HCT116 (cell line): ENCODE measurements at regions not wholly inside any gene's neighbourhood (a gene's known extent, or its start where the extent isn't known, plus 50 kb on each side); places are given as distances from the start of the nearest gene placed in this dataset.

ENCODE experiments used
- ATAC-seq: fragments of 200-7000 bp; cut with Tn5 transposase; 2 replicates; pipeline ENCODE4 v1.9.1; 2020; ENCODE audit warnings: mild to moderate bottlenecking, moderate library complexity
- BruUV-seq: library from RNA; stranded (reverse); fragments of 400-500 nt; replicated peaks from 2 replicates; lab custom pipeline; 2021; lab: Mats Ljungman, UMichigan
- CTCF ChIA-PET: fragments of 300-600 bp; sonication (Branson Sonifier 250); formaldehyde crosslinking; loops from one replicate; lab custom pipeline; 2021; ENCODE audit warnings: antibody characterized with exemption; lab: Charles Lee
- POLR2A ChIA-PET: fragments of 300-600, 350-600 bp; sonication (Branson Sonifier 250); formaldehyde crosslinking; loops from one replicate; lab custom pipeline; 2021; ENCODE audit warnings: antibody characterized with exemption; lab: Charles Lee
- RAD21 ChIA-PET, 2 experiments: fragments of 300-600 bp; sonication (Branson Sonifier 250); formaldehyde crosslinking; loops; one replicate each; lab custom pipeline; 2023; ENCODE audit warnings: low total read pairs in 2 of 2; ENCODE audit not compliant: uncharacterized antibody in 2 of 2, unreplicated experiment in 2 of 2, low non-redundant PET in 1 of 2; lab: Charles Lee
- DNase-seq: peaks from one replicate; pipeline ENCODE4 v3.0.0-alpha.2; 2010; ENCODE audit warnings: low read depth, low spot score
- H2AFZ ChIP-seq: fragments of 200-600 bp; shearing (Covaris generic), sonication (generic); 2 replicates; pipeline ENCODE4 v1.6.1; 2017; ENCODE audit warnings: low read depth, mixed run types, mixed read lengths, antibody characterized with exemption, low read length; ENCODE audit not compliant: poor library complexity, severe bottlenecking
- H3K27ac ChIP-seq: 2 replicates; pipeline ENCODE4 v1.5.1; 2012; ENCODE audit warnings: low read depth, low read length
- H3K27me3 ChIP-seq: fragments of 200-600 bp; sonication (generic); 2 replicates; pipeline ENCODE4 v1.6.1; 2016; ENCODE audit warnings: mixed run types, low read length, mixed read lengths; ENCODE audit not compliant: insufficient read depth
- H3K36me3 ChIP-seq, 2 experiments: fragments of 200-500 bp in 1 of 2; fragments of 200-600 bp in 1 of 2; sonication (Bioruptor generic) in 1 of 2; sonication (generic) in 1 of 2; 2 replicates each; pipeline versions ENCODE4 v1.5.1 to v1.6.1; 2014 to 2016; ENCODE audit warnings: low read length in 2 of 2, inconsistent platforms in 1 of 2, mixed read lengths in 1 of 2, mixed run types in 1 of 2; ENCODE audit not compliant: insufficient read depth in 2 of 2, control insufficient read depth in 1 of 2
- H3K4me1 ChIP-seq, 2 experiments: fragments of 200-600 bp in 1 of 2; sonication (generic) in 1 of 2; 2 replicates each; pipeline versions ENCODE4 v1.5.1 to v1.6.1; 2012 to 2017; ENCODE audit warnings: low read length in 2 of 2, inconsistent platforms in 1 of 2, mild to moderate bottlenecking in 1 of 2, mixed read lengths in 1 of 2, mixed run types in 1 of 2, moderate library complexity in 1 of 2; ENCODE audit not compliant: insufficient read depth in 2 of 2, control insufficient read depth in 1 of 2
- H3K4me2 ChIP-seq: fragments of 200-600 bp; sonication (generic); 2 replicates; pipeline ENCODE4 v1.6.1; 2017; ENCODE audit warnings: mixed run types, low read length, mixed read lengths
- H3K4me3 ChIP-seq, 2 experiments: fragments of 200-600 bp in 1 of 2; sonication (generic) in 1 of 2; replicated peaks in 1 of 2; 2 replicates each; pipeline ENCODE4 v1.5.1; 2011 to 2016; ENCODE audit warnings: low read length in 2 of 2, control low read depth in 1 of 2, low read depth in 1 of 2, mild to moderate bottlenecking in 1 of 2, mixed read lengths in 1 of 2, mixed run types in 1 of 2
- H3K79me2 ChIP-seq: fragments of 200-600 bp; sonication (generic); 2 replicates; pipeline ENCODE4 v1.6.1; 2017; ENCODE audit warnings: mild to moderate bottlenecking, mixed run types, low read length, moderate library complexity, mixed read lengths; ENCODE audit not compliant: insufficient read depth
- H3K9ac ChIP-seq: fragments of 200-600 bp; sonication (generic); 2 replicates; pipeline ENCODE4 v1.6.1; 2016; ENCODE audit warnings: low read length, mixed read lengths
- H3K9me2 ChIP-seq: fragments of 200-600 bp; sonication (generic), shearing (Covaris generic); 2 replicates; pipeline ENCODE4 v1.6.1; 2017; ENCODE audit warnings: mixed run types, mild to moderate bottlenecking, moderate library complexity; ENCODE audit not compliant: insufficient read depth
- H3K9me3 ChIP-seq, 2 experiments: fragments of 200-500 bp in 1 of 2; fragments of 200-600 bp in 1 of 2; sonication (Bioruptor generic) in 1 of 2; sonication (generic) in 1 of 2; 2 replicates each; pipeline ENCODE4 v1.6.1; 2014 to 2017; ENCODE audit warnings: low read length in 2 of 2, mixed read lengths in 2 of 2, inconsistent platforms in 1 of 2, low read depth in 1 of 2, mild to moderate bottlenecking in 1 of 2, mixed run types in 1 of 2, moderate library complexity in 1 of 2; ENCODE audit not compliant: control insufficient read depth in 1 of 2, insufficient read depth in 1 of 2
- H4K20me1 ChIP-seq: fragments of 200-600 bp; sonication (generic), shearing (Covaris generic); 2 replicates; pipeline ENCODE4 v1.6.1; 2017; ENCODE audit warnings: mixed run types, mild to moderate bottlenecking, moderate library complexity; ENCODE audit not compliant: insufficient read depth
- CEBPB ChIP-seq: IDR thresholded peaks from 2 replicates; pipeline ENCODE4 v1.6.1; 2012; ENCODE audit warnings: low read depth
- EGR1 ChIP-seq: IDR thresholded peaks from 2 replicates; pipeline ENCODE4 v1.6.1; 2012; ENCODE audit warnings: low read depth
- EZH2phosphoT487 ChIP-seq: fragments of 200-600 bp; IDR thresholded peaks from 2 replicates; pipeline ENCODE4 v1.6.1; 2018; ENCODE audit warnings: antibody characterized with exemption, borderline replicate concordance
- FOSL1 ChIP-seq: IDR thresholded peaks from 2 replicates; pipeline ENCODE4 v1.6.1; 2012; ENCODE audit warnings: low read depth
- JUND ChIP-seq: IDR thresholded peaks from 2 replicates; pipeline ENCODE4 v1.6.1; 2012
- POLR2A ChIP-seq: IDR thresholded peaks from 2 replicates; pipeline ENCODE4 v1.7.0; 2011; ENCODE audit warnings: borderline replicate concordance; ENCODE audit not compliant: insufficient read depth, insufficient read length; ENCODE audit errors: extremely low read depth
- RAD21 ChIP-seq: IDR thresholded peaks from 2 replicates; pipeline ENCODE4 v1.6.1; 2012; ENCODE audit warnings: low read depth, mild to moderate bottlenecking
- SIN3A ChIP-seq: IDR thresholded peaks from 2 replicates; pipeline ENCODE4 v1.6.1; 2012; ENCODE audit warnings: low read depth
- SRF ChIP-seq: IDR thresholded peaks from 2 replicates; pipeline ENCODE4 v1.6.1; 2012; ENCODE audit warnings: low read depth
- TCF7L2 ChIP-seq: IDR thresholded peaks from 2 replicates; pipeline ENCODE4 v1.7.0; 2011; ENCODE audit warnings: borderline replicate concordance, inconsistent platforms; ENCODE audit not compliant: insufficient read depth, insufficient read length; ENCODE audit errors: extremely low read depth
- YY1 ChIP-seq: IDR thresholded peaks from 2 replicates; pipeline ENCODE4 v1.6.1; 2011; ENCODE audit warnings: low read length, low read depth, moderate library complexity, mild to moderate bottlenecking; ENCODE audit not compliant: insufficient replicate concordance; ENCODE audit errors: extremely low read depth
- ZFX ChIP-seq: fragments of 450-650 bp; IDR thresholded peaks from 2 replicates; pipeline ENCODE4 v1.6.1; 2017
- ZNF274 ChIP-seq: fragments of 200-500 bp; sonication (Bioruptor generic); IDR thresholded peaks from 2 replicates; pipeline ENCODE4 v1.6.1; 2014; ENCODE audit warnings: mild to moderate bottlenecking, low read depth, low read length, inconsistent platforms
- intact Hi-C: fragments of 100-400 bp; cut with micrococcal nuclease; formaldehyde crosslinking; loops from 2 replicates; pipeline ENCODE4 v1.10.0; 2022
- TF ChIP-seq, protein P1 (sequence below), 3 experiments: fragments of 200-600 bp in 1 of 3; sonication (generic) in 1 of 3; IDR thresholded peaks in 2 of 3; conservative IDR thresholded peaks in 1 of 3; 2 replicates each; pipeline ENCODE4 v1.5.1; 2012 to 2017; ENCODE audit warnings: low read depth in 2 of 3, low read length in 2 of 3, antibody characterized with exemption in 1 of 3, borderline replicate concordance in 1 of 3, control low read depth in 1 of 3, mild to moderate bottlenecking in 1 of 3, mixed read lengths in 1 of 3, mixed run types in 1 of 3, moderate library complexity in 1 of 3; ENCODE audit not compliant: insufficient read depth in 1 of 3
- TF ChIP-seq, protein P2 (sequence below): IDR thresholded peaks from 2 replicates; pipeline ENCODE4 v1.6.1; 2012
- TF ChIP-seq, protein P3 (sequence below): IDR thresholded peaks from 2 replicates; pipeline ENCODE4 v1.6.1; 2011; ENCODE audit warnings: mild to moderate bottlenecking, low read length, moderate library complexity; ENCODE audit not compliant: insufficient replicate concordance; ENCODE audit errors: extremely low read depth
- TF ChIP-seq, protein P4 (sequence below): IDR thresholded peaks from 2 replicates; pipeline ENCODE4 v1.6.1; 2012
- TF ChIP-seq, protein P5 (sequence below): IDR thresholded peaks from 2 replicates; pipeline ENCODE4 v1.6.1; 2012; ENCODE audit warnings: low read depth

DNA sequence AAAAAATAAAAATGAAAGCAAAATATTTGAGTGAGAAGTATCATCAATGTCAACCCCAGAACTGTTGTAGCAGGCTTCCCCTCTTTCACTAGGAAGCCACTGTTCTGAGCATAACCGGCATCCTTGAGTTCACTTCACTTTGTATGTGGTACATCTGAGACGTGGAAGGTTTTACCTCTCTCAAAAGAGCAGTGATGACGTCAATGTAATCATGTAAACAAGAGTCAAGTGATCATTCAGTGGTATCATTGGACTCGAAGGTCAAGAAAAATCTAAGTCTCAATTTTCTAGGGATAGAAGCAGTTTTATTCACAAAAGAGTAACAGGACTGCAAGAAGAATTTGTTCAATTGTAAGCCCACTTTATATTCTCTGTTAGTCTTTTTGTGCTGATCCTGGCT lies 339.8 kb upstream of the THRB start:
- intact Hi-C loops, result no loop called here
- H3K9me3 ChIP-seq, result no peaks in the 10 kb centered on the region
- H3K27me3 ChIP-seq, result peaks cover 14% of the 10 kb centered on the region
- no peak overlapping the region for H3K4me3 ChIP-seq
- RAD21 ChIA-PET, result no interaction called here
- POLR2A ChIA-PET, result no interaction called here
- TF ChIP-seq YY1, result no peak
- TF ChIP-seq, protein P1, sequence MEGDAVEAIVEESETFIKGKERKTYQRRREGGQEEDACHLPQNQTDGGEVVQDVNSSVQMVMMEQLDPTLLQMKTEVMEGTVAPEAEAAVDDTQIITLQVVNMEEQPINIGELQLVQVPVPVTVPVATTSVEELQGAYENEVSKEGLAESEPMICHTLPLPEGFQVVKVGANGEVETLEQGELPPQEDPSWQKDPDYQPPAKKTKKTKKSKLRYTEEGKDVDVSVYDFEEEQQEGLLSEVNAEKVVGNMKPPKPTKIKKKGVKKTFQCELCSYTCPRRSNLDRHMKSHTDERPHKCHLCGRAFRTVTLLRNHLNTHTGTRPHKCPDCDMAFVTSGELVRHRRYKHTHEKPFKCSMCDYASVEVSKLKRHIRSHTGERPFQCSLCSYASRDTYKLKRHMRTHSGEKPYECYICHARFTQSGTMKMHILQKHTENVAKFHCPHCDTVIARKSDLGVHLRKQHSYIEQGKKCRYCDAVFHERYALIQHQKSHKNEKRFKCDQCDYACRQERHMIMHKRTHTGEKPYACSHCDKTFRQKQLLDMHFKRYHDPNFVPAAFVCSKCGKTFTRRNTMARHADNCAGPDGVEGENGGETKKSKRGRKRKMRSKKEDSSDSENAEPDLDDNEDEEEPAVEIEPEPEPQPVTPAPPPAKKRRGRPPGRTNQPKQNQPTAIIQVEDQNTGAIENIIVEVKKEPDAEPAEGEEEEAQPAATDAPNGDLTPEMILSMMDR (IDR thresholded peaks at IDR 0.05 in 2 of 3, conservative IDR thresholded peaks at IDR 0.05 in 1 of 3; ENCODE audit: borderline replicate concordance in 1 of 3, insufficient read depth in 1 of 3, low read depth in 2 of 3, low read length in 2 of 3), result no peak
- no peak for TF ChIP-seq RAD21
- no peak for TF ChIP-seq FOSL1
- no peak for TF ChIP-seq SIN3A
- no peak for TF ChIP-seq EZH2phosphoT487
- TF ChIP-seq, protein P2, sequence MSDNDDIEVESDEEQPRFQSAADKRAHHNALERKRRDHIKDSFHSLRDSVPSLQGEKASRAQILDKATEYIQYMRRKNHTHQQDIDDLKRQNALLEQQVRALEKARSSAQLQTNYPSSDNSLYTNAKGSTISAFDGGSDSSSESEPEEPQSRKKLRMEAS, result no peak
- TF ChIP-seq SRF, result no peak
- no peak for TF ChIP-seq POLR2A
- TF ChIP-seq, protein P3, sequence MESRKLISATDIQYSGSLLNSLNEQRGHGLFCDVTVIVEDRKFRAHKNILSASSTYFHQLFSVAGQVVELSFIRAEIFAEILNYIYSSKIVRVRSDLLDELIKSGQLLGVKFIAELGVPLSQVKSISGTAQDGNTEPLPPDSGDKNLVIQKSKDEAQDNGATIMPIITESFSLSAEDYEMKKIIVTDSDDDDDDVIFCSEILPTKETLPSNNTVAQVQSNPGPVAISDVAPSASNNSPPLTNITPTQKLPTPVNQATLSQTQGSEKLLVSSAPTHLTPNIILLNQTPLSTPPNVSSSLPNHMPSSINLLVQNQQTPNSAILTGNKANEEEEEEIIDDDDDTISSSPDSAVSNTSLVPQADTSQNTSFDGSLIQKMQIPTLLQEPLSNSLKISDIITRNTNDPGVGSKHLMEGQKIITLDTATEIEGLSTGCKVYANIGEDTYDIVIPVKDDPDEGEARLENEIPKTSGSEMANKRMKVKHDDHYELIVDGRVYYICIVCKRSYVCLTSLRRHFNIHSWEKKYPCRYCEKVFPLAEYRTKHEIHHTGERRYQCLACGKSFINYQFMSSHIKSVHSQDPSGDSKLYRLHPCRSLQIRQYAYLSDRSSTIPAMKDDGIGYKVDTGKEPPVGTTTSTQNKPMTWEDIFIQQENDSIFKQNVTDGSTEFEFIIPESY, result no peak
- TF ChIP-seq, protein P4, sequence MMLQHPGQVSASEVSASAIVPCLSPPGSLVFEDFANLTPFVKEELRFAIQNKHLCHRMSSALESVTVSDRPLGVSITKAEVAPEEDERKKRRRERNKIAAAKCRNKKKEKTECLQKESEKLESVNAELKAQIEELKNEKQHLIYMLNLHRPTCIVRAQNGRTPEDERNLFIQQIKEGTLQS, result no peak
- TF ChIP-seq JUND, result no peak
- TF ChIP-seq, protein P5, sequence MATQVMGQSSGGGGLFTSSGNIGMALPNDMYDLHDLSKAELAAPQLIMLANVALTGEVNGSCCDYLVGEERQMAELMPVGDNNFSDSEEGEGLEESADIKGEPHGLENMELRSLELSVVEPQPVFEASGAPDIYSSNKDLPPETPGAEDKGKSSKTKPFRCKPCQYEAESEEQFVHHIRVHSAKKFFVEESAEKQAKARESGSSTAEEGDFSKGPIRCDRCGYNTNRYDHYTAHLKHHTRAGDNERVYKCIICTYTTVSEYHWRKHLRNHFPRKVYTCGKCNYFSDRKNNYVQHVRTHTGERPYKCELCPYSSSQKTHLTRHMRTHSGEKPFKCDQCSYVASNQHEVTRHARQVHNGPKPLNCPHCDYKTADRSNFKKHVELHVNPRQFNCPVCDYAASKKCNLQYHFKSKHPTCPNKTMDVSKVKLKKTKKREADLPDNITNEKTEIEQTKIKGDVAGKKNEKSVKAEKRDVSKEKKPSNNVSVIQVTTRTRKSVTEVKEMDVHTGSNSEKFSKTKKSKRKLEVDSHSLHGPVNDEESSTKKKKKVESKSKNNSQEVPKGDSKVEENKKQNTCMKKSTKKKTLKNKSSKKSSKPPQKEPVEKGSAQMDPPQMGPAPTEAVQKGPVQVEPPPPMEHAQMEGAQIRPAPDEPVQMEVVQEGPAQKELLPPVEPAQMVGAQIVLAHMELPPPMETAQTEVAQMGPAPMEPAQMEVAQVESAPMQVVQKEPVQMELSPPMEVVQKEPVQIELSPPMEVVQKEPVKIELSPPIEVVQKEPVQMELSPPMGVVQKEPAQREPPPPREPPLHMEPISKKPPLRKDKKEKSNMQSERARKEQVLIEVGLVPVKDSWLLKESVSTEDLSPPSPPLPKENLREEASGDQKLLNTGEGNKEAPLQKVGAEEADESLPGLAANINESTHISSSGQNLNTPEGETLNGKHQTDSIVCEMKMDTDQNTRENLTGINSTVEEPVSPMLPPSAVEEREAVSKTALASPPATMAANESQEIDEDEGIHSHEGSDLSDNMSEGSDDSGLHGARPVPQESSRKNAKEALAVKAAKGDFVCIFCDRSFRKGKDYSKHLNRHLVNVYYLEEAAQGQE, result no peak
- no peak for TF ChIP-seq ZNF274
- no peak for TF ChIP-seq EGR1
- no peak for TF ChIP-seq CEBPB
- no peak for TF ChIP-seq ZFX
- TF ChIP-seq TCF7L2, result no peak
- H3K4me2 ChIP-seq, result no peak overlapping the region
- H4K20me1 ChIP-seq, result no peaks in the 10 kb centered on the region
- BruUV-seq, result no TSS peak
- ATAC-seq (no peak), DNase-seq (no peak)
- H3K79me2 ChIP-seq, result no peaks in the 10 kb centered on the region
- H3K27ac ChIP-seq, result no peak overlapping the region
- H3K36me3 ChIP-seq, result no peaks in the 10 kb centered on the region
- CTCF ChIA-PET, result no interaction called here
- no peak overlapping the region for H3K9ac ChIP-seq
- no peaks in the 10 kb centered on the region for H3K4me1 ChIP-seq
- H3K9me2 ChIP-seq, result no peaks in the 10 kb centered on the region
- no peak overlapping the region for H2AFZ ChIP-seq
